H9 (cell line): ENCODE measurements at regions not wholly inside any gene's neighbourhood (a gene's known extent, or its start where the extent isn't known, plus 50 kb on each side); places are given as distances from the start of the nearest gene placed in this dataset.

Source experiments
- DNase-seq: peaks from one replicate; pipeline ENCODE4 v3.0.0-alpha.2; 2017
- H2AFZ ChIP-seq: one replicate; pipeline ENCODE4 v1.6.1; 2013; ENCODE audit warnings: mild to moderate bottlenecking, low read length, control low read depth, moderate library complexity
- H2AK5ac ChIP-seq: 2 replicates; pipeline ENCODE4 v1.6.1; 2013; ENCODE audit warnings: low read length, control low read depth, mixed read lengths; ENCODE audit not compliant: insufficient read length
- H2BK120ac ChIP-seq: one replicate; pipeline ENCODE4 v1.6.1; 2013; ENCODE audit warnings: low read depth, mild to moderate bottlenecking, low read length, control low read depth, inconsistent platforms; ENCODE audit not compliant: poor library complexity, severe bottlenecking
- H2BK12ac ChIP-seq: 2 replicates; pipeline ENCODE4 v1.6.1; 2013; ENCODE audit warnings: low read length, control low read depth, mixed read lengths, low read depth; ENCODE audit not compliant: insufficient read length
- H2BK15ac ChIP-seq: 2 replicates; pipeline ENCODE4 v1.6.1; 2013; ENCODE audit warnings: low read depth, low read length, control low read depth
- H2BK20ac ChIP-seq: one replicate; pipeline ENCODE4 v1.6.1; 2013; ENCODE audit warnings: low read depth, mild to moderate bottlenecking, low read length, control low read depth, inconsistent platforms; ENCODE audit not compliant: poor library complexity, severe bottlenecking
- H2BK5ac ChIP-seq: 2 replicates; pipeline ENCODE4 v1.6.1; 2013; ENCODE audit warnings: low read length, control low read depth, mixed read lengths; ENCODE audit not compliant: insufficient read length
- H3K14ac ChIP-seq: 2 replicates; pipeline ENCODE4 v1.6.1; 2013; ENCODE audit warnings: low read length, control low read depth; ENCODE audit not compliant: insufficient read depth
- H3K18ac ChIP-seq: 2 replicates; pipeline ENCODE4 v1.6.1; 2013; ENCODE audit warnings: low read depth, mild to moderate bottlenecking, mixed read lengths, low read length, control low read depth; ENCODE audit not compliant: insufficient read length
- H3K23ac ChIP-seq: 2 replicates; pipeline ENCODE4 v1.6.1; 2013; ENCODE audit warnings: low read length, control low read depth, mixed read lengths, low read depth; ENCODE audit not compliant: insufficient read length
- H3K23me2 ChIP-seq: 2 replicates; pipeline ENCODE4 v1.6.1; 2013; ENCODE audit warnings: low read depth, mild to moderate bottlenecking, mixed read lengths, low read length, control low read depth; ENCODE audit not compliant: insufficient read length, poor library complexity, severe bottlenecking
- H3K27ac ChIP-seq: 2 replicates; pipeline ENCODE4 v1.5.1; 2013; ENCODE audit warnings: low read length, control low read depth, mixed read lengths, low read depth; ENCODE audit not compliant: insufficient read length
- H3K27me3 ChIP-seq: 2 replicates; pipeline ENCODE4 v1.6.1; 2013; ENCODE audit warnings: low read length, control low read depth, inconsistent platforms; ENCODE audit not compliant: insufficient read depth
- H3K4ac ChIP-seq: 2 replicates; pipeline ENCODE4 v1.6.1; 2013; ENCODE audit warnings: low read depth, mild to moderate bottlenecking, control low read depth, inconsistent platforms, low read length, moderate library complexity
- H3K4me1 ChIP-seq: 2 replicates; pipeline ENCODE4 v1.6.1; 2013; ENCODE audit warnings: low read length, control low read depth, inconsistent platforms; ENCODE audit not compliant: insufficient read depth
- H3K4me2 ChIP-seq: 2 replicates; pipeline ENCODE4 v1.6.1; 2013; ENCODE audit warnings: low read length, control low read depth, mixed read lengths; ENCODE audit not compliant: insufficient read length, insufficient read depth
- H3K56ac ChIP-seq: 2 replicates; pipeline ENCODE4 v1.6.1; 2013; ENCODE audit warnings: low read depth, mild to moderate bottlenecking, mixed read lengths, low read length, control low read depth; ENCODE audit not compliant: insufficient read length
- H3K79me1 ChIP-seq: 2 replicates; pipeline ENCODE4 v1.6.1; 2013; ENCODE audit warnings: low read depth, mild to moderate bottlenecking, moderate library complexity, low read length, control low read depth, inconsistent platforms; ENCODE audit not compliant: insufficient read depth, poor library complexity, severe bottlenecking
- H3K79me2 ChIP-seq: 2 replicates; pipeline ENCODE4 v1.6.1; 2013; ENCODE audit warnings: low read length, control low read depth, inconsistent platforms; ENCODE audit not compliant: insufficient read depth
- H3K9ac ChIP-seq: 2 replicates; pipeline ENCODE4 v1.6.1; 2013; ENCODE audit warnings: low read length, control low read depth, mixed read lengths; ENCODE audit not compliant: insufficient read length; ENCODE audit errors: extremely low read depth
- H3K9me3 ChIP-seq: one replicate; pipeline ENCODE4 v1.6.1; 2013; ENCODE audit warnings: low read depth, low read length, inconsistent platforms; ENCODE audit not compliant: control insufficient read depth
- H3T11ph ChIP-seq: one replicate; pipeline ENCODE4 v1.6.1; 2013; ENCODE audit warnings: mild to moderate bottlenecking, low read length, control low read depth, inconsistent platforms
- H4K20me1 ChIP-seq: one replicate; pipeline ENCODE4 v1.6.1; 2013; ENCODE audit not compliant: control insufficient read depth, insufficient read length, insufficient read depth
- H4K5ac ChIP-seq: 2 replicates; pipeline ENCODE4 v1.6.1; 2013; ENCODE audit warnings: low read depth, mild to moderate bottlenecking, mixed read lengths, low read length, control low read depth; ENCODE audit not compliant: insufficient read length
- H4K8ac ChIP-seq: replicated peaks from 2 replicates; pipeline ENCODE4 v1.6.1; 2013; ENCODE audit warnings: low read length, control low read depth, mixed read lengths, low read depth; ENCODE audit not compliant: insufficient read length
- H4K91ac ChIP-seq: 2 replicates; pipeline ENCODE4 v1.6.1; 2013; ENCODE audit warnings: low read depth, mild to moderate bottlenecking, moderate library complexity, mixed read lengths, low read length, control low read depth; ENCODE audit not compliant: insufficient read length
- H3K27ac Mint-ChIP-seq, 3 experiments: 2 replicates in 2 of 3; 3 replicates in 1 of 3; pipeline ENCODE4 v1.8.0; 2020 to 2021; ENCODE audit warnings: mixed read lengths in 3 of 3, mild to moderate bottlenecking in 1 of 3, moderate library complexity in 1 of 3
- H3K27me3 Mint-ChIP-seq: 2 replicates; pipeline ENCODE4 v1.8.0; 2021; ENCODE audit warnings: low read depth, mild to moderate bottlenecking, moderate library complexity, mixed read lengths
- H3K36me3 Mint-ChIP-seq, 3 experiments: 2 replicates in 2 of 3; 3 replicates in 1 of 3; pipeline ENCODE4 v1.8.0; 2020 to 2021; ENCODE audit warnings: low read depth in 3 of 3, mixed read lengths in 3 of 3; ENCODE audit not compliant: insufficient read depth in 1 of 3
- H3K4me1 Mint-ChIP-seq, 2 experiments: 2 replicates each; pipeline ENCODE4 v1.8.0; 2020; ENCODE audit warnings: mixed read lengths in 2 of 2
- H3K4me3 Mint-ChIP-seq, 2 experiments: 2 replicates in 1 of 2; 3 replicates in 1 of 2; pipeline ENCODE4 v1.8.0; 2020 to 2021; ENCODE audit warnings: mild to moderate bottlenecking in 2 of 2, mixed read lengths in 2 of 2, moderate library complexity in 1 of 2
- H3K9me3 Mint-ChIP-seq, 2 experiments: 2 replicates in 1 of 2; 3 replicates in 1 of 2; pipeline ENCODE4 v1.8.0; 2020; ENCODE audit warnings: mild to moderate bottlenecking in 2 of 2, mixed read lengths in 2 of 2, moderate library complexity in 1 of 2
- CTCF ChIP-seq: fragments of 200-600 bp; sonication (generic); conservative IDR thresholded peaks from 3 replicates; pipeline ENCODE4 v1.8.0; 2021; ENCODE audit warnings: antibody characterized with exemption, mild to moderate bottlenecking
- WGBS: extraction: QIAGEN DNeasy Blood & Tissue Kit; methylation state at CpG from one replicate; pipeline ENCODE4 v1.1.7; 2013; ENCODE audit warnings: missing lambda C conversion rate, low lambda C conversion rate, mixed read lengths; ENCODE audit not compliant: insufficient read length; ENCODE audit errors: extremely low coverage; 5-methylcytosine and 5-hydroxymethylcytosine counted together

- Histone ChIP-seq H3K9ac (no peak overlapping the region), H2AFZ (no peak overlapping the region), H3K27me3 (no peaks in the 10 kb centered on the region), H3K4ac (no peak overlapping the region), H3T11ph (no peak overlapping the region), H2BK5ac (no peak overlapping the region), H3K9me3 (no peaks in the 10 kb centered on the region), H4K20me1 (no peaks in the 10 kb centered on the region), H3K14ac (no peak overlapping the region), H4K8ac (no peak overlapping the region), H2BK12ac (no peak overlapping the region), H3K79me2 (no peaks in the 10 kb centered on the region), H3K4me1 (no peaks in the 10 kb centered on the region), H4K91ac (no peak overlapping the region), H2BK15ac (no peak overlapping the region), H3K79me1 (no peaks in the 10 kb centered on the region), H2AK5ac (no peak overlapping the region), H3K56ac (no peak overlapping the region), H3K4me2 (no peak overlapping the region), H2BK120ac (no peak overlapping the region), H2BK20ac (no peak overlapping the region), H3K18ac (no peak overlapping the region), H4K5ac (no peak overlapping the region), H3K23me2 (no peaks in the 10 kb centered on the region), H3K23ac (no peak overlapping the region), H3K27ac (no peak overlapping the region)
- Mint-ChIP-seq H3K9me3 (peaks cover 12 to 17% of the 10 kb centered on the region in 2 experiments), H3K4me3 (no peak overlapping the region), H3K27me3 (no peaks in the 10 kb centered on the region), H3K4me1 (peaks cover 0 to 9% of the 10 kb centered on the region in 2 experiments; a peak in 2 of 4 replicates), H3K27ac (no peak overlapping the region), H3K36me3 (peaks cover 2 to 15% (median 3%) of the 10 kb centered on the region in 3 experiments; a peak in 4 of 7 replicates)
- no peak for TF ChIP-seq CTCF
- no CpG with 5 or more reads among the region's 3 CpGs for WGBS
- DNase-seq = no peak
Measured at GRCh38 chr7:89474456-89474855, 678.9 kb upstream of the TEX47 start.
